DND-41 (cell line): ENCODE measurements at regions not wholly inside any gene's neighbourhood (a gene's known extent, or its start where the extent isn't known, plus 50 kb on each side); places are given as distances from the start of the nearest gene placed in this dataset.

Experiments used
- CTCF ChIP-seq: IDR thresholded peaks from 2 replicates; pipeline ENCODE4 v1.5.1; 2012; ENCODE audit warnings: borderline replicate concordance, low read length, moderate library complexity, mild to moderate bottlenecking; ENCODE audit not compliant: poor library complexity, severe bottlenecking; ENCODE audit errors: extremely low read depth
- EZH2 ChIP-seq: IDR thresholded peaks from 3 replicates; pipeline ENCODE4 v1.6.1; 2012; ENCODE audit warnings: borderline replicate concordance, low read depth, mild to moderate bottlenecking, moderate library complexity, low read length, inconsistent platforms; ENCODE audit not compliant: severe bottlenecking

GRCh38 chr6:168134560-168135201 lies 55.7 kb upstream of the FRMD1 start:
- TF ChIP-seq CTCF (no peak), EZH2 (no peak)
